ENCODE measurements at regions not wholly inside any gene's neighbourhood (a gene's known extent, or its start where the extent isn't known, plus 50 kb on each side); places are given as distances from the start of the nearest gene placed in this dataset.

GRCh38 chr1:187091666-187092065 lies 262.9 kb downstream of the PLA2G4A start:
- DNase-seq, result no peak

GRCh38 chr1:187092104-187092503 lies 263.4 kb downstream of the PLA2G4A start:
- DNase-seq, result no peak

GRCh38 chr1:187096689-187097088 lies 267.9 kb downstream of the PLA2G4A start:
- DNase-seq, result no peak

- DNase-seq, result no peak
These were observed 281.6 kb downstream of the PLA2G4A start for GRCh38 chr1:187110351-187110750.

GRCh38 chr1:187114792-187115191 lies 286.0 kb downstream of the PLA2G4A start:
- no peak for DNase-seq

- no peak for DNase-seq
These were observed 292.9 kb downstream of the PLA2G4A start for GRCh38 chr1:187121661-187122060.

- no peak for DNase-seq
These were observed 293.8 kb downstream of the PLA2G4A start for GRCh38 chr1:187122566-187122965.

- no peak for DNase-seq
These were observed 300.4 kb downstream of the PLA2G4A start for GRCh38 chr1:187129132-187129531.

- DNase-seq, result no peak
These were observed 315.0 kb downstream of the PLA2G4A start for GRCh38 chr1:187143783-187144182.

GRCh38 chr1:187146388-187146787 lies 317.6 kb downstream of the PLA2G4A start:
- no peak for DNase-seq

- no peak for DNase-seq
These were observed 322.8 kb downstream of the PLA2G4A start for GRCh38 chr1:187151555-187151954.

- no peak for DNase-seq
These were observed 324.3 kb downstream of the PLA2G4A start for GRCh38 chr1:187153047-187153446.

GRCh38 chr1:187157115-187157514 lies 328.4 kb downstream of the PLA2G4A start:
- DNase-seq, result no peak

GRCh38 chr1:187157552-187157951 lies 328.8 kb downstream of the PLA2G4A start:
- no peak for DNase-seq

- DNase-seq, result no peak
These were observed 338.8 kb downstream of the PLA2G4A start for GRCh38 chr1:187167555-187167954.

GRCh38 chr1:187168297-187168696 lies 339.5 kb downstream of the PLA2G4A start:
- DNase-seq, result no peak

GRCh38 chr1:187185389-187185788 lies 356.6 kb downstream of the PLA2G4A start:
- no peak for DNase-seq

- no peak for DNase-seq
These were observed 368.9 kb downstream of the PLA2G4A start for GRCh38 chr1:187197685-187198084.

- peak; percentile 11 for DNase-seq
These were observed 374.5 kb downstream of the PLA2G4A start for GRCh38 chr1:187203257-187203656.

GRCh38 chr1:187212377-187212776 lies 383.6 kb downstream of the PLA2G4A start:
- DNase-seq, result no peak

- DNase-seq, result no peak
These were observed 397.6 kb downstream of the PLA2G4A start for GRCh38 chr1:187226396-187226795.

GRCh38 chr1:187228790-187229189 lies 400.0 kb downstream of the PLA2G4A start:
- DNase-seq, result no peak

GRCh38 chr1:187229496-187229895 lies 400.7 kb downstream of the PLA2G4A start:
- no peak for DNase-seq

- no peak for DNase-seq
These were observed 406.0 kb downstream of the PLA2G4A start for GRCh38 chr1:187234706-187235105.

- no peak for DNase-seq
These were observed 407.4 kb downstream of the PLA2G4A start for GRCh38 chr1:187236199-187236598.

GRCh38 chr1:187236676-187237075 lies 407.9 kb downstream of the PLA2G4A start:
- no peak for DNase-seq

Data from T1000 (cell line).